H1 (cell line): ENCODE measurements at regions not wholly inside any gene's neighbourhood (a gene's known extent, or its start where the extent isn't known, plus 50 kb on each side); places are given as distances from the start of the nearest gene placed in this dataset.

ENCODE experiments used
- CTCF ChIA-PET: fragments of 300-600 bp; sonication (Branson Sonifier 250); formaldehyde crosslinking; loops from one replicate; lab custom pipeline; 2021; ENCODE audit not compliant: partially characterized antibody; lab: Charles Lee
- POLR2A ChIA-PET: fragments of 300-600 bp; sonication (Branson Sonifier 250); formaldehyde crosslinking; loops from one replicate; lab custom pipeline; 2021; ENCODE audit warnings: inconsistent platforms; ENCODE audit not compliant: partially characterized antibody; lab: Charles Lee
- DNase-seq, 2 experiments: peaks; one replicate each; pipeline versions ENCODE4 v3.0.0 to v3.0.0-alpha.2; 2010 to 2022; ENCODE audit warnings: low spot score in 2 of 2, low read depth in 1 of 2, mixed read lengths in 1 of 2
- FAIRE-seq: peaks from 2 replicates; lab custom pipeline; 2011; peaks lifted over from hg19 to GRCh38; lab: Jason Lieb, UNC
- H2AFZ ChIP-seq: 2 replicates; pipeline ENCODE4 v1.8.1; 2012; ENCODE audit warnings: low read length, inconsistent platforms
- H2AK5ac ChIP-seq: 2 replicates; pipeline ENCODE4 v1.6.1; 2013; ENCODE audit warnings: low read depth, low read length
- H2BK120ac ChIP-seq: replicated peaks from 2 replicates; pipeline ENCODE3; 2013; ENCODE audit warnings: low read depth, low read length, inconsistent platforms
- H2BK12ac ChIP-seq: 2 replicates; pipeline ENCODE4 v1.6.1; 2013; ENCODE audit warnings: low read depth, low read length
- H2BK15ac ChIP-seq: 2 replicates; pipeline ENCODE4 v1.6.1; 2013; ENCODE audit warnings: low read length
- H2BK20ac ChIP-seq: 2 replicates; pipeline ENCODE4 v1.6.1; 2013; ENCODE audit warnings: low read length
- H2BK5ac ChIP-seq: 2 replicates; pipeline ENCODE4 v1.6.1; 2013; ENCODE audit warnings: low read depth, low read length
- H3K14ac ChIP-seq: 2 replicates; pipeline ENCODE4 v1.6.1; 2013; ENCODE audit warnings: inconsistent platforms; ENCODE audit not compliant: insufficient read length
- H3K18ac ChIP-seq: 2 replicates; pipeline ENCODE4 v1.6.1; 2013; ENCODE audit warnings: low read length; ENCODE audit errors: extremely low read depth
- H3K23ac ChIP-seq: 2 replicates; pipeline ENCODE4 v1.6.1; 2013; ENCODE audit warnings: inconsistent platforms; ENCODE audit not compliant: insufficient read length
- H3K23me2 ChIP-seq: 2 replicates; pipeline ENCODE4 v1.6.1; 2013; ENCODE audit warnings: low read depth, low read length
- H3K27ac ChIP-seq: 2 replicates; pipeline ENCODE4 v1.6.1; 2011; ENCODE audit warnings: low read depth, low read length, inconsistent platforms
- H3K27me3 ChIP-seq, 4 experiments: replicated peaks in 1 of 4; 1 replicate in 1 of 4; 2 replicates in 3 of 4; pipeline versions ENCODE4 v1.6.1 to v1.8.1; 2011 to 2013; ENCODE audit warnings: low read length in 3 of 4, mild to moderate bottlenecking in 3 of 4, inconsistent platforms in 2 of 4, mixed read lengths in 2 of 4, moderate library complexity in 1 of 4; ENCODE audit not compliant: control insufficient read depth in 3 of 4, insufficient read depth in 3 of 4; ENCODE audit errors: extremely low read depth in 1 of 4
- H3K36me3 ChIP-seq, 4 experiments: 2 replicates each; pipeline versions ENCODE4 v1.6.1 to v1.8.1; 2011 to 2013; ENCODE audit warnings: mild to moderate bottlenecking in 4 of 4, low read length in 3 of 4, moderate library complexity in 2 of 4, control low read depth in 1 of 4, inconsistent platforms in 1 of 4; ENCODE audit not compliant: insufficient read depth in 4 of 4, control insufficient read depth in 2 of 4
- H3K4ac ChIP-seq: replicated peaks from 2 replicates; pipeline ENCODE3; 2013; ENCODE audit warnings: low read length, low read depth, mixed read lengths, inconsistent platforms; ENCODE audit not compliant: insufficient read length
- H3K4me1 ChIP-seq, 4 experiments: replicated peaks in 1 of 4; 1 replicate in 1 of 4; 2 replicates in 3 of 4; pipeline versions ENCODE4 v1.6.1 to v1.8.1; 2011 to 2013; ENCODE audit warnings: low read length in 3 of 4, inconsistent platforms in 2 of 4, mixed read lengths in 1 of 4; ENCODE audit not compliant: insufficient read depth in 4 of 4, control insufficient read depth in 3 of 4
- H3K4me2 ChIP-seq, 2 experiments: 2 replicates each; pipeline versions ENCODE4 v1.6.1 to v1.8.1; 2011 to 2013; ENCODE audit warnings: low read depth in 2 of 2, low read length in 2 of 2, control low read depth in 1 of 2, inconsistent platforms in 1 of 2, mild to moderate bottlenecking in 1 of 2; ENCODE audit not compliant: insufficient read depth in 1 of 2
- H3K4me3 ChIP-seq, 4 experiments: fragments of 200-600, 300-600 bp in 1 of 4; sonication (generic), shearing (Covaris generic), sonication (Bioruptor Twin) in 1 of 4; 2 replicates each; pipeline versions ENCODE4 v1.5.1 to v1.8.1; 2011 to 2016; ENCODE audit warnings: low read length in 4 of 4, low read depth in 3 of 4, control low read depth in 2 of 4, inconsistent platforms in 2 of 4, mild to moderate bottlenecking in 2 of 4, mixed read lengths in 1 of 4, moderate library complexity in 1 of 4; ENCODE audit not compliant: insufficient read depth in 2 of 4; ENCODE audit errors: extremely low read depth in 1 of 4
- H3K56ac ChIP-seq: replicated peaks from 2 replicates; pipeline ENCODE3; 2013; ENCODE audit warnings: low read depth, mild to moderate bottlenecking, mixed read lengths, low read length, inconsistent platforms; ENCODE audit not compliant: insufficient read length
- H3K79me1 ChIP-seq: 2 replicates; pipeline ENCODE4 v1.6.1; 2013; ENCODE audit warnings: low read depth, low read length, control low read depth
- H3K79me2 ChIP-seq, 2 experiments: 2 replicates each; pipeline versions ENCODE4 v1.6.1 to v1.8.1; 2012 to 2013; ENCODE audit warnings: low read length in 2 of 2, mild to moderate bottlenecking in 2 of 2, inconsistent platforms in 1 of 2; ENCODE audit not compliant: insufficient read depth in 2 of 2, control insufficient read depth in 1 of 2
- H3K9ac ChIP-seq, 4 experiments: replicated peaks in 1 of 4; 1 replicate in 1 of 4; 2 replicates in 3 of 4; pipeline versions ENCODE4 v1.6.1 to v1.8.1; 2011 to 2013; ENCODE audit warnings: low read depth in 3 of 4, low read length in 3 of 4, control low read depth in 2 of 4, mild to moderate bottlenecking in 2 of 4, moderate library complexity in 2 of 4, inconsistent platforms in 1 of 4; ENCODE audit errors: extremely low read depth in 1 of 4
- H3K9me3 ChIP-seq, 2 experiments: 2 replicates each; pipeline versions ENCODE4 v1.6.1 to v1.8.1; 2012 to 2013; ENCODE audit warnings: mild to moderate bottlenecking in 2 of 2, moderate library complexity in 2 of 2, control low read depth in 1 of 2, inconsistent platforms in 1 of 2, low read depth in 1 of 2, low read length in 1 of 2, mixed read lengths in 1 of 2; ENCODE audit not compliant: insufficient read depth in 2 of 2
- H4K20me1 ChIP-seq, 2 experiments: replicated peaks in 1 of 2; 2 replicates each; pipeline versions ENCODE3 to v1.8.1; 2011 to 2013; ENCODE audit warnings: inconsistent platforms in 2 of 2, low read length in 2 of 2, mild to moderate bottlenecking in 1 of 2; ENCODE audit not compliant: insufficient read depth in 2 of 2, control insufficient read depth in 1 of 2
- H4K5ac ChIP-seq: 2 replicates; pipeline ENCODE4 v1.6.1; 2013; ENCODE audit warnings: low read length, low read depth, mixed read lengths, inconsistent platforms; ENCODE audit not compliant: insufficient read length
- H4K8ac ChIP-seq: 2 replicates; pipeline ENCODE4 v1.8.0; 2013; ENCODE audit warnings: mild to moderate bottlenecking, moderate library complexity, low read length, inconsistent platforms; ENCODE audit not compliant: insufficient read depth; ENCODE audit errors: extremely low read depth
- H4K91ac ChIP-seq: replicated peaks from 2 replicates; pipeline ENCODE3; 2013; ENCODE audit warnings: low read length, mixed read lengths, inconsistent platforms; ENCODE audit not compliant: insufficient read length
- PHF8 ChIP-seq: fragments of 200-600 bp; sonication (generic); conservative IDR thresholded peaks from 2 replicates; pipeline ENCODE4 v1.7.1; 2012; ENCODE audit warnings: low read depth, mild to moderate bottlenecking, inconsistent platforms, low read length, moderate library complexity
- SAP30 ChIP-seq: fragments of 300-600 bp; sonication (generic); IDR thresholded peaks from 2 replicates; pipeline ENCODE4 v1.7.1; 2012; ENCODE audit warnings: low read length, moderate library complexity, mild to moderate bottlenecking, inconsistent platforms; ENCODE audit not compliant: insufficient read depth, insufficient replicate concordance
- WGBS, 2 experiments: shearing (Covaris generic) in 1 of 2; methylation state at CpG; one replicate each; pipeline versions ENCODE4 v1.1.6 to v1.1.7; 2013 to 2015; ENCODE audit warnings: low lambda C conversion rate in 2 of 2, mixed read lengths in 2 of 2, inconsistent platforms in 1 of 2, low coverage in 1 of 2, missing lambda C conversion rate in 1 of 2; ENCODE audit not compliant: insufficient replicate concordance in 2 of 2, insufficient coverage in 1 of 2, insufficient read length in 1 of 2; ENCODE audit errors: extremely low coverage in 1 of 2, missing lambda C conversion rate in 1 of 2; 5-methylcytosine and 5-hydroxymethylcytosine counted together

DNA sequence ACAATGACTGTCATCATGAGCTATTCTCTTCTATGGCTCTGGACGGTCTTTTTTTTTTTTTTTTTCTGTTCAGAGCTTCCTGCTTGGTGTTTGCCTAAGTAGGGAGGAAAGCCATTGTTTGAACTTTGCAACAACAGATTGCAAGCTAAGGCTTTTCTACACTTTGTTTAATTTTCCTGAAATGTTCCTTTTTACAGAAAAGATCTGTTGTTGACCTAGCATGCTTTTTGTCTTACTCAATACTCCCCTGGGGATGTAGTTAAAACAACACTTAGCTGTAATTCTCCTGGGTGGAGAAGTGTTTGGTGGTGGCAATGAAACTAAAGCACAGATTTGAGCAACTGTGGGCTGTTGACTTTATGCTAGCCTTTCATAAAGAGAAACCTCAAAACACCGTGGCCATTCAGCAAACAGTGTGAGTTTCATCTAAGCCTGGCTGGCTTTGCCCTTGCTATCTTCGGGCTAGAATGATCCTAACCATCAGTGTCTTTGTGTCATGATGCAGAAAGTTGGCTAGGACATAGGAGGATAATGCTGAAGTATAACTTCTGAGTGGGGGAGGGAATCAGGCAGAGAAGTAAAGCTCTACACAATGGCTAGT is 110.5 kb downstream of the ANXA3 start:
- Histone ChIP-seq H2BK5ac (no peak overlapping the region; the same call in 1 of the 2 replicates), H4K91ac (no peak overlapping the region), H3K18ac (no peak overlapping the region; the same call in 1 of the 2 replicates), H3K79me2 (no peaks in the 10 kb centered on the region), H2BK15ac (no peak overlapping the region), H3K27me3 (no peaks in the 10 kb centered on the region; a peak in 1 of 7 replicates), H2BK120ac (no peak overlapping the region), H3K23ac (no peak overlapping the region), H3K79me1 (no peaks in the 10 kb centered on the region), H3K9me3 (no peaks in the 10 kb centered on the region), H3K9ac (no peak overlapping the region), H3K36me3 (no peaks in the 10 kb centered on the region), H3K23me2 (no peaks in the 10 kb centered on the region)
- peak; percentile 72 for FAIRE-seq
- no peak for DNase-seq
- POLR2A ChIA-PET: no interaction called here
- 77% methylated on average over 3 of the region's 3 CpGs; no CpG with 5 or more reads in 1 of the 2 experiments for WGBS, 2 experiments
- TF ChIP-seq SAP30: no peak
- no peak for TF ChIP-seq PHF8
- TF ChIP-seq, all 59 proteins: peak for 0
- Histone ChIP-seq H4K8ac (no peak overlapping the region), H3K27ac (no peak overlapping the region), H2BK20ac (0 out of 2 replicates have a peak overlapping the region, but pooled peaks have one; percentile 2), H3K4me3 (no peak overlapping the region), H2AK5ac (no peak overlapping the region), H4K5ac (peak overlapping the region; percentile 62), H3K56ac (no peak overlapping the region), H2AFZ (peak overlapping the region; percentile 91), H3K4ac (no peak overlapping the region), H2BK12ac (peak overlapping the region; percentile 10; the same call in 1 of the 2 replicates), H3K4me1 (peaks cover 2 to 13% (median 2%) of the 10 kb centered on the region in 4 experiments; a peak in 3 of 7 replicates), H3K4me2 (peak overlapping the region in 1 of 2 experiments; percentile 42; a peak in 2 of 4 replicates), H4K20me1 (no peaks in the 10 kb centered on the region), H3K14ac (no peak overlapping the region)
- CTCF ChIA-PET: interaction anchor here (1.1 to 2.3 kb wide), 5 partner anchors 8 to 49 kb away, joined by 3 to 9 read pairs (median 4); no protein-coding TSS in a partner anchor
